ENCODE measurements at regions not wholly inside any gene's neighbourhood (a gene's known extent, or its start where the extent isn't known, plus 50 kb on each side); places are given as distances from the start of the nearest gene placed in this dataset.
A peak's percentile ranks its signal among the peaks of the same experiment; 100 is the strongest.

- peak; percentile 83 for DNase-seq (ENCODE audit: low read depth, low spot score)
Observed at GRCh38 chr4:128528793-128529553, 241.4 kb upstream of the PGRMC2 start.

- no peak for DNase-seq (ENCODE audit: low read depth, low spot score)
Observed at GRCh38 chr4:128527946-128528576, 240.4 kb upstream of the PGRMC2 start.

- DNase-seq (ENCODE audit: low read depth, low spot score) = no peak
Observed at GRCh38 chr4:128527351-128527750, 239.7 kb upstream of the PGRMC2 start.

GRCh38 chr4:128525992-128526630 lies 238.5 kb upstream of the PGRMC2 start:
- peak; percentile 61 for DNase-seq (ENCODE audit: low read depth, low spot score)

- no peak for DNase-seq (ENCODE audit: low read depth, low spot score)
Observed at GRCh38 chr4:128525387-128525786, 237.8 kb upstream of the PGRMC2 start.

- DNase-seq (ENCODE audit: low read depth, low spot score) = no peak
Observed at GRCh38 chr4:128524311-128524710, 236.7 kb upstream of the PGRMC2 start.

- DNase-seq (ENCODE audit: low read depth, low spot score) = no peak
Observed at GRCh38 chr4:128521648-128522111, 234.1 kb upstream of the PGRMC2 start.

- no peak for DNase-seq (ENCODE audit: low read depth, low spot score)
Observed at GRCh38 chr4:128521156-128521555, 233.5 kb upstream of the PGRMC2 start.

- no peak for DNase-seq (ENCODE audit: low read depth, low spot score)
Observed at GRCh38 chr4:128519163-128519830, 231.7 kb upstream of the PGRMC2 start.

- peak; percentile 80 for DNase-seq (ENCODE audit: low read depth, low spot score)
Observed at GRCh38 chr4:128517739-128518510, 230.3 kb upstream of the PGRMC2 start.

GRCh38 chr4:128517096-128517738 lies 229.6 kb upstream of the PGRMC2 start:
- no peak for DNase-seq (ENCODE audit: low read depth, low spot score)

GRCh38 chr4:128516301-128516969 lies 228.8 kb upstream of the PGRMC2 start:
- DNase-seq (ENCODE audit: low read depth, low spot score) = no peak

GRCh38 chr4:128513664-128514484 lies 226.3 kb upstream of the PGRMC2 start:
- no peak for DNase-seq (ENCODE audit: low read depth, low spot score)

- no peak for DNase-seq (ENCODE audit: low read depth, low spot score)
Observed at GRCh38 chr4:128512767-128513322, 225.2 kb upstream of the PGRMC2 start.

GRCh38 chr4:128512161-128512560 lies 224.5 kb upstream of the PGRMC2 start:
- no peak for DNase-seq (ENCODE audit: low read depth, low spot score)

- DNase-seq (ENCODE audit: low read depth, low spot score) = no peak
Observed at GRCh38 chr4:128510850-128511249, 223.2 kb upstream of the PGRMC2 start.

- DNase-seq (ENCODE audit: low read depth, low spot score) = no peak
Observed at GRCh38 chr4:128502818-128503527, 215.4 kb upstream of the PGRMC2 start.

GRCh38 chr4:128501239-128501638 lies 213.6 kb upstream of the PGRMC2 start:
- DNase-seq (ENCODE audit: low read depth, low spot score) = no peak

Measured in ELF-1 (cell line).